ENCODE measurements at regions not wholly inside any gene's neighbourhood (a gene's known extent, or its start where the extent isn't known, plus 50 kb on each side); places are given as distances from the start of the nearest gene placed in this dataset.

DNA sequence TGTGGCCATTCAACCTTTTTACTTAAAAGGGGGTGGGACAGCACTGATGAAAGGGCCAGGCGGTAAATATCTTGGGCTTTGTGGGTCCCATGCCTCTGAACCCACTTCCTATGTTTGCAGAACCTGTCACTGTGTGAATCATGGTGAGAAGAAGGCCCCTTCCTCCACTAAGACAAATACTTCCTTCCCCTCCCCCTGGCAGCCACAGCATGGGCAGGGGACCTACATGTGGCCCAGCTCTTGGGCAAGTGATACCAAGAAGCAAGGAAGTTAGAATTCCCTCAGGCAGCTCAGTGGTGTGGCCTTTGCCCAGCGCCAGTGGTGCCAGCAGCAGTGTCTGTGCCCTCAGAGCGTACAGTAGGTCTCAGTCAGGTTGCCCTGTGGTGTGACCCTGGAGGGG is 168.6 kb downstream of the TRIM33 start:
- in situ Hi-C loops (cut with MboI; ENCODE audit: low sequenced_read_pairs, unreplicated experiment): no loop called here
- DNase-seq (ENCODE audit: low spot score): no peak

DNA sequence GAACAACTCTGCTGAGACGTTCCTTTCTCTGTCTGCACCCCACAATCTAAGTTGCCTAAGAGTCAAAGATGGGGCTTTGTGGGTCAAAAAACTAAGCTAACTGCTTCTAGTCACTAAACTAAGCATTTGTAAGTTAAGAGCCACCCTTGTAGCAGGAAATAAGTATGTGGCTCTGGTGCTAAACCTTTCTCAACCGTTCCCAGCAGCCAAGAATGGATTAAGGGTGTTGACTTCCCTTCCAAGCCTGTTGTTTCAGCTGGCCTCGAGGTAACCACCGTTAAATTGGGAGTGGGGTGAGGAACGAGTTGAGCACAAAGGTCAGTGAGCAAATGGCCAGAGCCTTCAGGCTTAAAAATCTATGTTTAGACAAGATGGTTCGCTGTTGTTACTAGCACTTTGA is 169.1 kb downstream of the TRIM33 start:
- in situ Hi-C loops (cut with MboI; ENCODE audit: low sequenced_read_pairs, unreplicated experiment): no loop called here
- DNase-seq (ENCODE audit: low spot score): no peak
- TF ChIP-seq, protein P1, sequence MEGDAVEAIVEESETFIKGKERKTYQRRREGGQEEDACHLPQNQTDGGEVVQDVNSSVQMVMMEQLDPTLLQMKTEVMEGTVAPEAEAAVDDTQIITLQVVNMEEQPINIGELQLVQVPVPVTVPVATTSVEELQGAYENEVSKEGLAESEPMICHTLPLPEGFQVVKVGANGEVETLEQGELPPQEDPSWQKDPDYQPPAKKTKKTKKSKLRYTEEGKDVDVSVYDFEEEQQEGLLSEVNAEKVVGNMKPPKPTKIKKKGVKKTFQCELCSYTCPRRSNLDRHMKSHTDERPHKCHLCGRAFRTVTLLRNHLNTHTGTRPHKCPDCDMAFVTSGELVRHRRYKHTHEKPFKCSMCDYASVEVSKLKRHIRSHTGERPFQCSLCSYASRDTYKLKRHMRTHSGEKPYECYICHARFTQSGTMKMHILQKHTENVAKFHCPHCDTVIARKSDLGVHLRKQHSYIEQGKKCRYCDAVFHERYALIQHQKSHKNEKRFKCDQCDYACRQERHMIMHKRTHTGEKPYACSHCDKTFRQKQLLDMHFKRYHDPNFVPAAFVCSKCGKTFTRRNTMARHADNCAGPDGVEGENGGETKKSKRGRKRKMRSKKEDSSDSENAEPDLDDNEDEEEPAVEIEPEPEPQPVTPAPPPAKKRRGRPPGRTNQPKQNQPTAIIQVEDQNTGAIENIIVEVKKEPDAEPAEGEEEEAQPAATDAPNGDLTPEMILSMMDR (IDR thresholded peaks at IDR 0.05; ENCODE audit: borderline replicate concordance, control extremely low read depth, extremely low read depth, insufficient read depth, missing control alignments): no peak

More for the DNA sequence above, 168.6 kb downstream of the TRIM33 start:
- TF ChIP-seq, protein P1 (IDR thresholded peaks at IDR 0.05; ENCODE audit: borderline replicate concordance, control extremely low read depth, extremely low read depth, insufficient read depth, missing control alignments): no peak

DNA sequence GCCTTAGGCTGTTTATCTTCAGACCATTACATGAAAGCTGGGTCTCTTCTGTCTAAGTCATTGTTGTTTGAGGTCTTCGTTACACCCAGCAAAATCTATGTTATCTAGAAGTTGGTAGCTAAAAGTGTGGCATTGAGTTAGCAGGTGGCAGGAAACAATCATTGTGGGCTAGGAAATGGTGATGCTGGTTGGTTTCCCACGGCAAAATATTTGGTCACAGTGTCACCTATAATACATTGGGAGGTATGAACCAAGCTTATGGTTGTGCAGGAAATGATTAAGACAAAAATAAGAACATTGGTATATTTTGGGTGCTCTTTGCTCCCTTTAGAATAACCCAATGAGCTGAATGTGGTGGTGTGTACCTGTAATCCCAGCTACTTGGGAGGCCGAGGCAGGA is 169.7 kb downstream of the TRIM33 start:
- in situ Hi-C loops (cut with MboI; ENCODE audit: low sequenced_read_pairs, unreplicated experiment): no loop called here
- TF ChIP-seq, protein P1 (IDR thresholded peaks at IDR 0.05; ENCODE audit: borderline replicate concordance, control extremely low read depth, extremely low read depth, insufficient read depth, missing control alignments): no peak
- no peak for DNase-seq (ENCODE audit: low spot score)

DNA sequence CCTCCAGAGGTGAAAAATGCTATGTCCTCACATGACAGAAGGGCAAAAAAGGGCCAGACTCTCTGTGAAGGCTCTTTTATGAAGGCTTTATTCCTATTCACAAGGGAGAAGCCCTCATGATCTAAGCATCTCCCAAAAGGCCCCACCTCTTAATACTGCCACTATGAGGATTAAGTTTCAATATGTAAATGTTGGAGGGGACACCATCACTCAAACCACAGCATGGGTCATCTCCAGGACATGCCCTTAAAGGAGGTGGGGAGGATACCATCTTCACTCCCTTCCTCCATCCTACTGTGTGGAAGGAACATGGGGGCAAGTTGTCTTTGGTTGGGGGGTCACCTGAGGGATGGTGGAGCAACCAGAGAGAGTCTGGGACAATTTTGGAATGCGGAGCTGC is 170.1 kb downstream of the TRIM33 start:
- in situ Hi-C loops (cut with MboI; ENCODE audit: low sequenced_read_pairs, unreplicated experiment): no loop called here
- DNase-seq (ENCODE audit: low spot score): no peak
- TF ChIP-seq, protein P1 (IDR thresholded peaks at IDR 0.05; ENCODE audit: borderline replicate concordance, control extremely low read depth, extremely low read depth, insufficient read depth, missing control alignments): no peak

DNA sequence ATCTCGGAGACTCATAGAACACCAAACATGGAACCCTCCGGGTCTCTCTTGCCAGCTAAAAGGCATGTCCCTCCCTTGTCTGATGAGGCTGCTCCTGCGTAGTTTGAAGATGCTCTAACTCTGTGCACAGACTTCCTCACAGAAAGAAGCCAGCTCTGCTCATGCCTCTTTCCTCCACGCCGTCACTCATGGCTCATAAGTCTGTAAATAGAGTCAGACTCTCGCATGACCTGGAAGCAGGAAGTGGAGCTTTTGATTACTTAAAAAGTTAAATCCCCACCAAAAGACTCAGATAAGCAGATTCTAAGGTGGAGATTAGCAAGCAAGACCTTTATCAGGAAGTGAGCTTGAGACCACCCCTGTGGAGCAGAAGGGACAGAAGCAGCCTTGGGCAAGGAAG is 171.6 kb downstream of the TRIM33 start:
- no peak for DNase-seq (ENCODE audit: low spot score)
- TF ChIP-seq, protein P1 (IDR thresholded peaks at IDR 0.05; ENCODE audit: borderline replicate concordance, control extremely low read depth, extremely low read depth, insufficient read depth, missing control alignments): no peak
- in situ Hi-C loops (cut with MboI; ENCODE audit: low sequenced_read_pairs, unreplicated experiment): no loop called here

DNA sequence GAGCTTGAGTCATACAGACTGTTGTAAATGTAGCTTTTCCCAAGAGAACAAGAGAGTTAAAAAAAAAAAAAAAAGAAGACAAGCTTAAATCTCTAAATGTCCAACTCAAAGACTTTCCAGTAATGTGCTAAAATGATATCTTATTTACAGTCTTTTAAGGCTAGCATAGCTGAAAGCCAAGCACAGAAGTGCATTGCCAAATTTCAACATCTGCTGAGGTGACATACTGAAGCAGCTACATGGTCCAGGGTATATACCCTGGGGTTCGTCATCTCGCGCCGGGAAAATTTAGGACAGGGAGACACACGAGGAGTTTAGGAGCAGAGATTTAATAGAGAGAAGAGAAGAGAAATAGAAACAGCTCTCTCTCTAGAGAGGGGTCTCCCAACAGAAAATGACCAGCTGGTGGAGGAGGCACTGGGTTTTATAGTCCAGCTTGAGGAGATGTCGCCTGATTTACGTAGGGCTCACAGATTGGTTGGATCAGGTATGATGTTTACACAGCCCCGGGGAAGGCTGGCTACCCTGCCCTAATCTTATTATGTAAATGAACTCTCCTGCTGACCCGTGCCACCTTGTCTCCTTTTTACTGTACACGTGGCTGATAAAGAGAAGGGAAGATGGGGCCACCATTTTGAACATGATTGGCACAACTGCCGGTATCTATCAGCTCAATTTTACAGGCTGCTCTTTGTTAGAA is 172.7 kb downstream of the TRIM33 start:
- TF ChIP-seq, protein P1 (IDR thresholded peaks at IDR 0.05; ENCODE audit: borderline replicate concordance, control extremely low read depth, extremely low read depth, insufficient read depth, missing control alignments): no peak
- in situ Hi-C loops (cut with MboI; ENCODE audit: low sequenced_read_pairs, unreplicated experiment): no loop called here
- DNase-seq (ENCODE audit: low spot score): no peak
